ENCODE measurements at regions not wholly inside any gene's neighbourhood (a gene's known extent, or its start where the extent isn't known, plus 50 kb on each side); places are given as distances from the start of the nearest gene placed in this dataset.
A peak's percentile ranks its signal among the peaks of the same experiment; 100 is the strongest.
"Not testable (repeated sequence)": the region's sequence is repeated elsewhere in the genome, so short reads cannot be mapped to it uniquely, and the experiment has no call there.

- not testable (repeated sequence) for H3K27ac ChIP-seq (ENCODE audit: low read depth, low read length, severe bottlenecking); H3K9me3 ChIP-seq (ENCODE audit: control insufficient read depth, low read length); H3K36me3 ChIP-seq (ENCODE audit: control insufficient read depth, insufficient read depth, low read length); H3K4me3 ChIP-seq (ENCODE audit: extremely low read depth, insufficient read depth, low read length, poor library complexity, severe bottlenecking); H3K4me1 ChIP-seq (ENCODE audit: control insufficient read depth, insufficient read depth, low read length, poor library complexity, severe bottlenecking)
- WGBS, 2 experiments (ENCODE audit: insufficient coverage in 2 of 2) = 91 to 93% methylated on average over 25 to 26 of the region's 26 CpGs
These were observed 257.7 kb upstream of the MEIS1 start for GRCh38 chr2:66177128-66177796.

- no peaks in the 10 kb centered on the region for H3K9me3 ChIP-seq (ENCODE audit: control insufficient read depth, low read length)
- H3K4me3 ChIP-seq (ENCODE audit: extremely low read depth, insufficient read depth, low read length, poor library complexity, severe bottlenecking) = no peak overlapping the region
- 84 to 97% methylated on average over 3 to 4 of the region's 5 CpGs for WGBS, 2 experiments (ENCODE audit: insufficient coverage in 2 of 2)
- no peak overlapping the region for H3K27ac ChIP-seq (ENCODE audit: low read depth, low read length, severe bottlenecking)
- no peaks in the 10 kb centered on the region for H3K36me3 ChIP-seq (ENCODE audit: control insufficient read depth, insufficient read depth, low read length)
- H3K4me1 ChIP-seq (ENCODE audit: control insufficient read depth, insufficient read depth, low read length, poor library complexity, severe bottlenecking) = no peaks in the 10 kb centered on the region
These were observed 260.4 kb upstream of the MEIS1 start for GRCh38 chr2:66174491-66174890.

GRCh38 chr2:66173645-66174044 lies 261.3 kb upstream of the MEIS1 start:
- H3K36me3 ChIP-seq (ENCODE audit: control insufficient read depth, insufficient read depth, low read length) = no peaks in the 10 kb centered on the region
- WGBS, 2 experiments (ENCODE audit: insufficient coverage in 2 of 2) = no CpG with 5 or more reads among the region's 1 CpG
- no peaks in the 10 kb centered on the region for H3K4me1 ChIP-seq (ENCODE audit: control insufficient read depth, insufficient read depth, low read length, poor library complexity, severe bottlenecking)
- H3K9me3 ChIP-seq (ENCODE audit: control insufficient read depth, low read length) = no peaks in the 10 kb centered on the region
- no peak overlapping the region for H3K4me3 ChIP-seq (ENCODE audit: extremely low read depth, insufficient read depth, low read length, poor library complexity, severe bottlenecking)
- H3K27ac ChIP-seq (ENCODE audit: low read depth, low read length, severe bottlenecking) = no peak overlapping the region

DNA sequence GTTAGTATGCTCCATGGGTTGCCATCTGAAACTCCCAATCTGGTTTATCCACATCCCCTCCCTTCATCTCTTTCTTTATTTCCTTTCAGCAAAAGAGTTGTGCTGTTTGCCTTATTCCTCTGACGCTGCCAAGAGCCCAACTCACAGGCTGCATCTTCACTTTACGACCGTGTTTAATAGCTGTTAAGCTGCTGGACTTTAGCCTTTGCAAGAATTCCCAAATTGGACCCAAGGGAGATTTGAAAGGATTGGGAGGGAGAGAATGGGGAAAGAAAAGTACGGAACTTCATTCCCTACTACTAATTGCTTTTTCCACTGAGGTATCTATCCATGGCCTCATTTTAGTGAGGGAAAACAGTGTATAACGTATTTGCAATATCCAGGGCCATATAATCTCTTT lies 263.4 kb upstream of the MEIS1 start:
- no peaks in the 10 kb centered on the region for H3K4me1 ChIP-seq (ENCODE audit: control insufficient read depth, insufficient read depth, low read length, poor library complexity, severe bottlenecking)
- H3K36me3 ChIP-seq (ENCODE audit: control insufficient read depth, insufficient read depth, low read length) = no peaks in the 10 kb centered on the region
- peak overlapping the region; percentile 37 for H3K27ac ChIP-seq (ENCODE audit: low read depth, low read length, severe bottlenecking)
- no peak overlapping the region for H3K4me3 ChIP-seq (ENCODE audit: extremely low read depth, insufficient read depth, low read length, poor library complexity, severe bottlenecking)
- H3K9me3 ChIP-seq (ENCODE audit: control insufficient read depth, low read length) = no peaks in the 10 kb centered on the region
- 86 to 89% methylated on average over 1 to 4 of the region's 5 CpGs for WGBS, 2 experiments (ENCODE audit: insufficient coverage in 2 of 2)

DNA sequence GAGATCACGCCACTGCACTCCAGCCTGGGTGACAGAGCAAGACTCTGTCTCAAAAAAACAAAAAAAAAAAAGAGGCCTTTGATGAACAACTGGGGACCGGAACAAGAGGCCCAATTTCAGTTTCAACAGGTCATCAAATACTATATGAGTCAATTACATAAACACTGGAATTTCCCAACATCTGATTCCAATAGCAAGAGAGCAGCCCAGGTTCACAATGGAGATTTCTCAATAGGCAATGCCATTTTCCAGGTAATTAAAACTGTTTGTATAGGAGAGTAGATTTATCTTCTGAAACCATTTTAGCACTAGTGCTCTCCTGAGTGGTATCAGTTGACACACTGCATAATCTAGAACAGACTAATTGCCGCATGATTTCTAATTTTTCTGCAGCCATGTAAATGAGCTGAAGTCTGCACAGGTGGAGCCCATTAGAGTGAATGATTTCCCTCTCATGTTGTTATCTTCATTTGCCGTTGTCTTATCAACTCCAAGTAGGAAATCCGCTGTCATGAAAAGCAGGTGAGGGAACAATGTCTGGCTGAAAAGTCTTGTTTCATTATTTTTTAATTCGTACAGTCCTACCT lies 264.1 kb upstream of the MEIS1 start:
- H3K4me3 ChIP-seq (ENCODE audit: extremely low read depth, insufficient read depth, low read length, poor library complexity, severe bottlenecking) = no peak overlapping the region
- H3K27ac ChIP-seq (ENCODE audit: low read depth, low read length, severe bottlenecking) = no peak overlapping the region
- H3K36me3 ChIP-seq (ENCODE audit: control insufficient read depth, insufficient read depth, low read length) = no peaks in the 10 kb centered on the region
- 85 to 96% methylated on average over 3 to 4 of the region's 6 CpGs for WGBS, 2 experiments (ENCODE audit: insufficient coverage in 2 of 2)
- H3K4me1 ChIP-seq (ENCODE audit: control insufficient read depth, insufficient read depth, low read length, poor library complexity, severe bottlenecking) = no peaks in the 10 kb centered on the region
- no peaks in the 10 kb centered on the region for H3K9me3 ChIP-seq (ENCODE audit: control insufficient read depth, low read length)

DNA sequence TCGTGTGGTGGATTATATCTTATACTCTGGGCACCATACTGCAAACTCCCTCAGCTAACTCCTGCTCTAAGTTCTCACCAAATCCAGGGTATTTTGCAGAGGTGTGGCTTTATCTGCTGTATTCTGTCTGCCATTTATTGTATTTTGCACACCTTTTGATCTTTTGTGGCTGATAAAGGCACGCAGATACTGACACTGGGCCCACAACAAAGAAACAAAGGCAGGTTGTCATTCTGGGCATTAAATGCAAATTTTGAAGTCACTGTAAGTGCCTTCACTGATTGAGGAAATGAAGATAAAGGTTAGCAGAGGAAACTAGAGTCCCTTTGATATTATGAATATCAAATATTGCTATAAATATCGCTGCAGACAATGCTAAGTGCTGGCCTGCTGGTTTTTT lies 265.8 kb upstream of the MEIS1 start:
- no peak overlapping the region for H3K4me3 ChIP-seq (ENCODE audit: extremely low read depth, insufficient read depth, low read length, poor library complexity, severe bottlenecking)
- no peak overlapping the region for H3K27ac ChIP-seq (ENCODE audit: low read depth, low read length, severe bottlenecking)
- no peaks in the 10 kb centered on the region for H3K9me3 ChIP-seq (ENCODE audit: control insufficient read depth, low read length)
- H3K36me3 ChIP-seq (ENCODE audit: control insufficient read depth, insufficient read depth, low read length) = no peaks in the 10 kb centered on the region
- 100% methylated on average over 1 of the region's 3 CpGs for WGBS, 2 experiments (ENCODE audit: insufficient coverage in 2 of 2)
- H3K4me1 ChIP-seq (ENCODE audit: control insufficient read depth, insufficient read depth, low read length, poor library complexity, severe bottlenecking) = no peaks in the 10 kb centered on the region

GRCh38 chr2:66164470-66164869 lies 270.5 kb upstream of the MEIS1 start:
- H3K9me3 ChIP-seq (ENCODE audit: control insufficient read depth, low read length) = no peaks in the 10 kb centered on the region
- no peaks in the 10 kb centered on the region for H3K4me1 ChIP-seq (ENCODE audit: control insufficient read depth, insufficient read depth, low read length, poor library complexity, severe bottlenecking)
- WGBS, 2 experiments (ENCODE audit: insufficient coverage in 2 of 2) = 92 to 96% methylated on average over 2 to 4 of the region's 4 CpGs
- H3K4me3 ChIP-seq (ENCODE audit: extremely low read depth, insufficient read depth, low read length, poor library complexity, severe bottlenecking) = no peak overlapping the region
- H3K36me3 ChIP-seq (ENCODE audit: control insufficient read depth, insufficient read depth, low read length) = no peaks in the 10 kb centered on the region
- H3K27ac ChIP-seq (ENCODE audit: low read depth, low read length, severe bottlenecking) = no peak overlapping the region

GRCh38 chr2:66156171-66156570 lies 278.8 kb upstream of the MEIS1 start:
- no peak overlapping the region for H3K4me3 ChIP-seq (ENCODE audit: extremely low read depth, insufficient read depth, low read length, poor library complexity, severe bottlenecking)
- WGBS, 2 experiments (ENCODE audit: insufficient coverage in 2 of 2) = no CpG with 5 or more reads among the region's 1 CpG
- H3K9me3 ChIP-seq (ENCODE audit: control insufficient read depth, low read length) = peaks cover 15% of the 10 kb centered on the region
- no peak overlapping the region for H3K27ac ChIP-seq (ENCODE audit: low read depth, low read length, severe bottlenecking)
- no peaks in the 10 kb centered on the region for H3K36me3 ChIP-seq (ENCODE audit: control insufficient read depth, insufficient read depth, low read length)
- no peaks in the 10 kb centered on the region for H3K4me1 ChIP-seq (ENCODE audit: control insufficient read depth, insufficient read depth, low read length, poor library complexity, severe bottlenecking)

DNA sequence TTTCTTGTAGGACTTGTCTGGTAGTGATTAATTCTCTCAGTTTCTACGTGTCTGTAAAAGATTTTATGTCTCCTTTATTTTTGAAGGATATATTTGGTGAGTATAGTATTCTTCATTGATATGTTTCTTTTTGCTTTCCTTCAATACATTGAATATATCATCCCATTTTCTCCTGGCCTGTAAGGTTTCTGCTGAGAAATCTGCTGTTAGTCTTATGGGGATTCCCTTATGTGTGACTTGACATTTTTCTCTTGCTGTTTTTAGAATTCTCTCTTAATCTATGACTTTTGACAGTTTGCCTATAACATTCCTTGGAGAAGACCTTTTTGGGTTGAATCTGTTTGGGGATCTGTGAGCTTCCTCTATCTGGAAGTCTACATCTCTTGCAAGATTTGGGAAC lies 281.0 kb upstream of the MEIS1 start:
- H3K9me3 ChIP-seq (ENCODE audit: control insufficient read depth, low read length) = peaks cover 24% of the 10 kb centered on the region
- H3K27ac ChIP-seq (ENCODE audit: low read depth, low read length, severe bottlenecking) = no peak overlapping the region
- no peaks in the 10 kb centered on the region for H3K36me3 ChIP-seq (ENCODE audit: control insufficient read depth, insufficient read depth, low read length)
- WGBS, 2 experiments (ENCODE audit: insufficient coverage in 2 of 2) = no CpG with 5 or more reads among the region's 1 CpG
- H3K4me1 ChIP-seq (ENCODE audit: control insufficient read depth, insufficient read depth, low read length, poor library complexity, severe bottlenecking) = no peaks in the 10 kb centered on the region
- H3K4me3 ChIP-seq (ENCODE audit: extremely low read depth, insufficient read depth, low read length, poor library complexity, severe bottlenecking) = no peak overlapping the region

DNA sequence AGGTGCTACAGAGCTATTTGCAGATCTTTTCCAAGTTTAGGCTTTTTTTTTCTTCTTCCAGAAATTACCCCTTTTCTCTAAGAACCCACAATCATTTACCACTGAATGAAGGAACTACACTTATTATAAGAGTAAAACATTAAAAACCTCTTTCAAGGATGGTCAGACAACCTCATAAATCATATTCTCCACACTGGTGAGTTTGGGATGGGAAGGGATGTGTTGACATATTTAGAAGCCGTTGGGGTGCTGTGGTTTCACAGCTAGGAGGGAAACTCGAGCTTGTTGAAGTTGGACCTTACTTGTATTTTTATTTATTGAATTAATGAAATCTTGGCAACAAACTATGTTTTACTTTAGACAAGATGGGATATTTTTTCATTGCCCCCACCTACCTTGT lies 289.4 kb upstream of the MEIS1 start:
- no peak overlapping the region for H3K27ac ChIP-seq (ENCODE audit: low read depth, low read length, severe bottlenecking)
- no CpG with 5 or more reads among the region's 2 CpGs for WGBS, 2 experiments (ENCODE audit: insufficient coverage in 2 of 2)
- H3K4me1 ChIP-seq (ENCODE audit: control insufficient read depth, insufficient read depth, low read length, poor library complexity, severe bottlenecking) = no peaks in the 10 kb centered on the region
- H3K4me3 ChIP-seq (ENCODE audit: extremely low read depth, insufficient read depth, low read length, poor library complexity, severe bottlenecking) = no peak overlapping the region
- no peaks in the 10 kb centered on the region for H3K36me3 ChIP-seq (ENCODE audit: control insufficient read depth, insufficient read depth, low read length)
- peaks cover 9% of the 10 kb centered on the region for H3K9me3 ChIP-seq (ENCODE audit: control insufficient read depth, low read length)

- H3K9me3 ChIP-seq (ENCODE audit: control insufficient read depth, low read length); H3K4me1 ChIP-seq (ENCODE audit: control insufficient read depth, insufficient read depth, low read length, poor library complexity, severe bottlenecking); H3K4me3 ChIP-seq (ENCODE audit: extremely low read depth, insufficient read depth, low read length, poor library complexity, severe bottlenecking); H3K27ac ChIP-seq (ENCODE audit: low read depth, low read length, severe bottlenecking); H3K36me3 ChIP-seq (ENCODE audit: control insufficient read depth, insufficient read depth, low read length): not testable (repeated sequence)
- WGBS, 2 experiments (ENCODE audit: insufficient coverage in 2 of 2) = 78 to 100% methylated on average over 4 of the region's 7 CpGs
These were observed 290.6 kb upstream of the MEIS1 start for GRCh38 chr2:66144324-66144723.

Measured in mesodermal cell (in vitro differentiated cells).